LNCaP clone FGC (cell line): ENCODE measurements at regions not wholly inside any gene's neighbourhood (a gene's known extent, or its start where the extent isn't known, plus 50 kb on each side); places are given as distances from the start of the nearest gene placed in this dataset.
"Not testable (repeated sequence)": the region's sequence is repeated elsewhere in the genome, so short reads cannot be mapped to it uniquely, and the experiment has no call there.

Experiments used
- DNase-seq: peaks from one replicate; pipeline ENCODE4 v3.0.0-alpha.2; 2011; ENCODE audit warnings: low read depth
- H3K4me3 ChIP-seq: 2 replicates; pipeline ENCODE4 v1.5.1; 2011; ENCODE audit warnings: mild to moderate bottlenecking, low read depth, low read length, control low read depth
- CTCF ChIP-seq: IDR thresholded peaks from 2 replicates; pipeline ENCODE4 v1.5.1; 2012; ENCODE audit warnings: mild to moderate bottlenecking; ENCODE audit not compliant: control insufficient read depth, insufficient read depth; ENCODE audit errors: extremely low read depth

- no peak overlapping the region for H3K4me3 ChIP-seq
- no peak for TF ChIP-seq CTCF
- DNase-seq = no peak
These were observed 186.8 kb upstream of the FBXO11 start for GRCh38 chr2:48092846-48093803.

- not testable (repeated sequence) for H3K4me3 ChIP-seq
These were observed 190.5 kb upstream of the FBXO11 start for GRCh38 chr2:48096765-48097164.

GRCh38 chr2:48098539-48098938 lies 192.2 kb upstream of the FBXO11 start:
- no peak for TF ChIP-seq CTCF
- H3K4me3 ChIP-seq = no peak overlapping the region
- DNase-seq = no peak

More at GRCh38 chr2:48096765-48097164, 190.5 kb upstream of the FBXO11 start:
- not testable (repeated sequence) for DNase-seq

GRCh38 chr2:48104418-48104817 lies 198.1 kb upstream of the FBXO11 start:
- no peak for DNase-seq
- H3K4me3 ChIP-seq = no peak overlapping the region

GRCh38 chr2:48105848-48106247 lies 199.6 kb upstream of the FBXO11 start:
- TF ChIP-seq CTCF = no peak
- H3K4me3 ChIP-seq = no peak overlapping the region
- DNase-seq = no peak

More at GRCh38 chr2:48104418-48104817, 198.1 kb upstream of the FBXO11 start:
- no peak for TF ChIP-seq CTCF

- H3K4me3 ChIP-seq = no peak overlapping the region
- DNase-seq = no peak
These were observed 201.1 kb upstream of the FBXO11 start for GRCh38 chr2:48107326-48107925.

GRCh38 chr2:48108455-48108854 lies 202.2 kb upstream of the FBXO11 start:
- TF ChIP-seq CTCF = no peak
- H3K4me3 ChIP-seq = no peak overlapping the region
- DNase-seq = no peak

More at GRCh38 chr2:48107326-48107925, 201.1 kb upstream of the FBXO11 start:
- no peak for TF ChIP-seq CTCF
